ENCODE measurements at regions not wholly inside any gene's neighbourhood (a gene's known extent, or its start where the extent isn't known, plus 50 kb on each side); places are given as distances from the start of the nearest gene placed in this dataset.

- POLR2A ChIA-PET, result no interaction called here
- DNase-seq, result no peak
- Histone ChIP-seq H3F3A (replicated peaks; ENCODE audit: insufficient read depth) (no peaks in the 10 kb centered on the region), H3K27ac (ENCODE audit: low read depth in 2 of 2, low read length in 1 of 2) (no peak overlapping the region), H3K9ac (no peak overlapping the region), H3K79me2 (ENCODE audit: insufficient read depth) (no peaks in the 10 kb centered on the region), H2AFZ (ENCODE audit: low read depth) (no peak overlapping the region), H4K20me1 (ENCODE audit: insufficient read depth) (no peaks in the 10 kb centered on the region), H3K9me2 (no peaks in the 10 kb centered on the region), H3K4me2 (no peak overlapping the region), H3K36me3 (replicated peaks in 1 of 2; ENCODE audit: control insufficient read depth in 1 of 2, insufficient read depth in 2 of 2, low read length in 1 of 2) (no peaks in the 10 kb centered on the region), H3K4me1 (ENCODE audit: control insufficient read depth in 1 of 2, insufficient read depth in 2 of 2, low read depth in 1 of 2, low read length in 1 of 2) (no peaks in the 10 kb centered on the region; a peak in 1 of 4 replicates), H3K9me3 (no peaks in the 10 kb centered on the region), H3K27me3 (ENCODE audit: insufficient read depth) (no peaks in the 10 kb centered on the region), H3K4me3 (ENCODE audit: low read depth in 2 of 2, low read length in 1 of 2) (no peak overlapping the region)
- TF ChIP-seq RCOR1 (IDR thresholded peaks at IDR 0.05; ENCODE audit: low read length) (no peak), FOXM1 (IDR thresholded peaks at IDR 0.05; ENCODE audit: low read depth) (no peak), RXRA (IDR thresholded peaks at IDR 0.05; ENCODE audit: borderline replicate concordance, low read depth) (no peak), JUND (IDR thresholded peaks at IDR 0.05) (no peak), MEF2A (IDR thresholded peaks at IDR 0.05; ENCODE audit: borderline replicate concordance, low read depth) (no peak), SMC3 (IDR thresholded peaks at IDR 0.05; ENCODE audit: low read depth, low read length) (no peak), GABPA (IDR thresholded peaks at IDR 0.05; ENCODE audit: low read depth) (no peak), RAD21 (IDR thresholded peaks at IDR 0.05; ENCODE audit: low read length) (no peak), ZBTB33 (IDR thresholded peaks at IDR 0.05; ENCODE audit: borderline replicate concordance, low read depth) (no peak), CTCF (IDR thresholded peaks at IDR 0.05) (no peak), EP300 (IDR thresholded peaks at IDR 0.05; ENCODE audit: borderline replicate concordance in 1 of 2, low read depth in 1 of 2, low read length in 1 of 2) (no peak), RFX5 (IDR thresholded peaks at IDR 0.05; ENCODE audit: low read length) (no peak), SIN3A (IDR thresholded peaks at IDR 0.05; ENCODE audit: borderline replicate concordance, low read depth, low read length) (no peak), MXI1 (IDR thresholded peaks at IDR 0.05; ENCODE audit: low read depth, low read length) (no peak), TEAD4 (IDR thresholded peaks at IDR 0.05; ENCODE audit: borderline replicate concordance, insufficient read depth) (no peak)
- TF ChIP-seq, protein P1, sequence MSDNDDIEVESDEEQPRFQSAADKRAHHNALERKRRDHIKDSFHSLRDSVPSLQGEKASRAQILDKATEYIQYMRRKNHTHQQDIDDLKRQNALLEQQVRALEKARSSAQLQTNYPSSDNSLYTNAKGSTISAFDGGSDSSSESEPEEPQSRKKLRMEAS (IDR thresholded peaks at IDR 0.05; ENCODE audit: low read depth), result no peak
- CTCF ChIA-PET, result interaction anchor here (0.9 to 2.5 kb wide), 4 partner anchors 64 to 469 kb away, joined by 3 to 9 read pairs (median 4); no protein-coding TSS in a partner anchor
- 88% methylated on average over 4 of the region's 4 CpGs for WGBS (ENCODE audit: low lambda C conversion rate)
Measured at GRCh38 chr16:27602103-27602502, 52.2 kb downstream of the KATNIP start.

All from SK-N-SH (cell line).